ENCODE measurements at regions not wholly inside any gene's neighbourhood (a gene's known extent, or its start where the extent isn't known, plus 50 kb on each side); places are given as distances from the start of the nearest gene placed in this dataset.

DNA sequence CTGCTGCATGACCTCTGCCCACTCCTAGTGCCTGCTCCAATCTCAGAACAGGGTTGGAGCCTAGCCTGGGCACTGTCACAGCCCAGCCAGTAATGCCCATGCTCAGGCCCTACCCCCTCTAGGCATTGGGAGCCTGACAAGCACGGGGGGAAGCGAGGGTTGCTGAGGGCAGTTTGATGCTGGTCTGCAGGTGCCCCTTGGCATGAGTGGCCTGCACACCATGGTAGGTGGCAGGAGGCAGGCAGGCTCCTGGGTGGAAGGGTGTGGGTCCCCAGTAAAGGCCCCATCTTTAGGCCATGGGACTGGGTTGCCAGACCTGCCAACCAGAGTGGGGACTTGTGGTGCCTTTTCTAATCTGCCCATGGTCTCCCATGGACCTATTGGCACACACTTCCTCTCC is 72.1 kb upstream of the DCAF12L2 start:
- Histone ChIP-seq H3K4me2 (ENCODE audit: low read depth, low read length, poor library complexity, severe bottlenecking) (no peak overlapping the region), H3K79me2 (ENCODE audit: insufficient read depth, low read length) (no peaks in the 10 kb centered on the region), H3K27ac (ENCODE audit: low read depth, low read length) (no peak overlapping the region), H3K9me3 (ENCODE audit: insufficient read depth, low read length) (no peaks in the 10 kb centered on the region), H3K36me3 (ENCODE audit: low read length) (no peaks in the 10 kb centered on the region), H4K20me1 (ENCODE audit: low read depth, low read length) (no peaks in the 10 kb centered on the region), H3K4me3 (ENCODE audit: insufficient read depth, low read length, poor library complexity, severe bottlenecking) (no peak overlapping the region), H2AFZ (ENCODE audit: low read depth, low read length, severe bottlenecking) (no peak overlapping the region), H3K9ac (ENCODE audit: low read length) (no peak overlapping the region), H3F3A (ENCODE audit: insufficient read depth) (no peaks in the 10 kb centered on the region), H3K27me3 (ENCODE audit: low read length) (no peaks in the 10 kb centered on the region), H3K9me2 (replicated peaks; ENCODE audit: insufficient read depth, low read length) (no peaks in the 10 kb centered on the region)
- TF ChIP-seq EZH2phosphoT487 (conservative IDR thresholded peaks at IDR 0.05; ENCODE audit: low read length) (no peak), CTCF (IDR thresholded peaks at IDR 0.05; ENCODE audit: insufficient read depth, low read length, poor library complexity, severe bottlenecking) (no peak)

GRCh38 chrX:126237524-126237923 is 71.4 kb upstream of the DCAF12L2 start:
- no peaks in the 10 kb centered on the region for H4K20me1 ChIP-seq (ENCODE audit: low read depth, low read length)
- no peaks in the 10 kb centered on the region for H3K27me3 ChIP-seq (ENCODE audit: low read length)

More at GRCh38 chrX:126237524-126237923, 71.4 kb upstream of the DCAF12L2 start:
- Histone ChIP-seq H3K9ac (ENCODE audit: low read length) (no peak overlapping the region), H3F3A (ENCODE audit: insufficient read depth) (no peaks in the 10 kb centered on the region), H3K4me2 (ENCODE audit: low read depth, low read length, poor library complexity, severe bottlenecking) (no peak overlapping the region), H3K79me2 (ENCODE audit: insufficient read depth, low read length) (no peaks in the 10 kb centered on the region), H3K9me3 (ENCODE audit: insufficient read depth, low read length) (no peaks in the 10 kb centered on the region), H3K9me2 (replicated peaks; ENCODE audit: insufficient read depth, low read length) (no peaks in the 10 kb centered on the region), H2AFZ (ENCODE audit: low read depth, low read length, severe bottlenecking) (no peak overlapping the region), H3K27ac (ENCODE audit: low read depth, low read length) (no peak overlapping the region), H3K36me3 (ENCODE audit: low read length) (no peaks in the 10 kb centered on the region), H3K4me3 (ENCODE audit: insufficient read depth, low read length, poor library complexity, severe bottlenecking) (no peak overlapping the region)
- no peak for TF ChIP-seq EZH2phosphoT487 (conservative IDR thresholded peaks at IDR 0.05; ENCODE audit: low read length)
